Endothelial cell (in vitro differentiated cells): ENCODE measurements at regions not wholly inside any gene's neighbourhood (a gene's known extent, or its start where the extent isn't known, plus 50 kb on each side); places are given as distances from the start of the nearest gene placed in this dataset.
"Not testable (repeated sequence)": the region's sequence is repeated elsewhere in the genome, so short reads cannot be mapped to it uniquely, and the experiment has no call there.

Experiments
- DNase-seq: peaks from one replicate; pipeline ENCODE4 v3.0.0; 2021; ENCODE audit warnings: low spot score
- H3K27ac Mint-ChIP-seq: one replicate; pipeline ENCODE4 v1.8.0; 2021; ENCODE audit warnings: mixed read lengths, inconsistent platforms; ENCODE audit not compliant: unreplicated experiment
- H3K27me3 Mint-ChIP-seq: one replicate; pipeline ENCODE4 v1.8.0; 2021; ENCODE audit warnings: mild to moderate bottlenecking, moderate library complexity, mixed read lengths, inconsistent platforms; ENCODE audit not compliant: unreplicated experiment
- H3K36me3 Mint-ChIP-seq: one replicate; pipeline ENCODE4 v1.8.0; 2021; ENCODE audit warnings: mild to moderate bottlenecking, low read depth, mixed read lengths, inconsistent platforms; ENCODE audit not compliant: unreplicated experiment
- H3K4me1 Mint-ChIP-seq: one replicate; pipeline ENCODE4 v1.8.0; 2021; ENCODE audit warnings: mild to moderate bottlenecking, mixed read lengths, inconsistent platforms; ENCODE audit not compliant: unreplicated experiment
- H3K4me3 Mint-ChIP-seq: one replicate; pipeline ENCODE4 v1.8.0; 2021; ENCODE audit warnings: mild to moderate bottlenecking, mixed read lengths, inconsistent platforms; ENCODE audit not compliant: unreplicated experiment
- H3K9me3 Mint-ChIP-seq: one replicate; pipeline ENCODE4 v1.8.0; 2021; ENCODE audit warnings: mixed read lengths, inconsistent platforms; ENCODE audit not compliant: unreplicated experiment
- TF ChIP-seq, protein P1 (sequence below): fragments of 200-600 bp; sonication (generic); IDR thresholded peaks from one replicate; pipeline ENCODE4 v1.5.0; 2021; ENCODE audit warnings: antibody characterized with exemption; ENCODE audit not compliant: unreplicated experiment

GRCh38 chr13:86591862-86592261, 792.6 kb upstream of the SLITRK6 start:
- H3K36me3 Mint-ChIP-seq: no peaks in the 10 kb centered on the region
- H3K4me3 Mint-ChIP-seq: no peak overlapping the region
- no peaks in the 10 kb centered on the region for H3K4me1 Mint-ChIP-seq
- peaks cover 2% of the 10 kb centered on the region for H3K27me3 Mint-ChIP-seq
- no peak overlapping the region for H3K27ac Mint-ChIP-seq
- TF ChIP-seq, protein P1, sequence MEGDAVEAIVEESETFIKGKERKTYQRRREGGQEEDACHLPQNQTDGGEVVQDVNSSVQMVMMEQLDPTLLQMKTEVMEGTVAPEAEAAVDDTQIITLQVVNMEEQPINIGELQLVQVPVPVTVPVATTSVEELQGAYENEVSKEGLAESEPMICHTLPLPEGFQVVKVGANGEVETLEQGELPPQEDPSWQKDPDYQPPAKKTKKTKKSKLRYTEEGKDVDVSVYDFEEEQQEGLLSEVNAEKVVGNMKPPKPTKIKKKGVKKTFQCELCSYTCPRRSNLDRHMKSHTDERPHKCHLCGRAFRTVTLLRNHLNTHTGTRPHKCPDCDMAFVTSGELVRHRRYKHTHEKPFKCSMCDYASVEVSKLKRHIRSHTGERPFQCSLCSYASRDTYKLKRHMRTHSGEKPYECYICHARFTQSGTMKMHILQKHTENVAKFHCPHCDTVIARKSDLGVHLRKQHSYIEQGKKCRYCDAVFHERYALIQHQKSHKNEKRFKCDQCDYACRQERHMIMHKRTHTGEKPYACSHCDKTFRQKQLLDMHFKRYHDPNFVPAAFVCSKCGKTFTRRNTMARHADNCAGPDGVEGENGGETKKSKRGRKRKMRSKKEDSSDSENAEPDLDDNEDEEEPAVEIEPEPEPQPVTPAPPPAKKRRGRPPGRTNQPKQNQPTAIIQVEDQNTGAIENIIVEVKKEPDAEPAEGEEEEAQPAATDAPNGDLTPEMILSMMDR: no peak
- no peaks in the 10 kb centered on the region for H3K9me3 Mint-ChIP-seq
- DNase-seq: no peak

DNA sequence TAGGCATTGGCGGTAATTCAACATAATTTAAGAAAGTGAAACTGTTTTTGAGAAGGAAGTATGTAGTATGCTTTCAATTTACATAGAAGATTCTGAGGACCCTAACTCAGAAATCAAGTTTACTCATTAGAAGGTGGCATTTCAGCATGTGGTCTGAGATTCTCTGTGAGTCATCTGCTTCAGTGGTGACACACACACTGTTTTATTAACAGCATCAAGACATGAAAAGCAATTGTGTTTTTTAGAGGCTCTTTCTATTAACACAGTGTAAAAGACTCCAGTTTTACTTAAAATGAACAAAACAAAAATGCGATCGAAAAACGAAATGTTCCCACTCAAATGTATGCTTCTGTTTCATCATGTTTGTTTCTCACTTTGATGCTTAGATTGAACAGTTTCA, 802.1 kb upstream of the SLITRK6 start:
- no peaks in the 10 kb centered on the region for H3K9me3 Mint-ChIP-seq
- no peak overlapping the region for H3K4me3 Mint-ChIP-seq
- TF ChIP-seq, protein P1: no peak
- DNase-seq: no peak
- H3K27me3 Mint-ChIP-seq: peaks cover 1% of the 10 kb centered on the region
- no peaks in the 10 kb centered on the region for H3K36me3 Mint-ChIP-seq
- H3K4me1 Mint-ChIP-seq: no peaks in the 10 kb centered on the region
- no peak overlapping the region for H3K27ac Mint-ChIP-seq

DNA sequence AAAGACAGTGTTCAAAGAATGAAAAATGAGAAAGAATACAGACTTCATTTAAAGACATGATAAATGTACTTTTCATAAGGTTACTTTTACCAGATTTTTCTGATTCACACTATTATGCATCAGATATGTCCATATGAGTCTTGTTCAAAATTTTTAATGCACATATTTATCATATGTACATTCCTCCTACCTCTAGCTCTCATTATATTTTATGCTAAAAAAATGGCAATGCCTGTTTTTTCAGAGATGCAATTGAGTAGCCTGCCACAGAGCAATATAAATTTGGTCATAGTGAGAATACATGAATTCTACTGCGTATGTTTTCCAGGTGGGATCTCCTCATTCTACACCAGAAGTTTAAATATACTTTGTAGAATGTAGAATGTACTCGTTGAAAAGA, 807.0 kb upstream of the SLITRK6 start:
- Mint-ChIP-seq H3K36me3 (no peaks in the 10 kb centered on the region), H3K27me3 (peaks cover 1% of the 10 kb centered on the region), H3K4me3 (no peak overlapping the region), H3K4me1 (no peaks in the 10 kb centered on the region), H3K27ac (no peak overlapping the region), H3K9me3 (no peaks in the 10 kb centered on the region)
- no peak for DNase-seq
- TF ChIP-seq, protein P1: no peak

- no peaks in the 10 kb centered on the region for H3K36me3 Mint-ChIP-seq
- TF ChIP-seq, protein P1: no peak
- H3K27ac Mint-ChIP-seq: no peak overlapping the region
- H3K4me1 Mint-ChIP-seq: no peaks in the 10 kb centered on the region
- no peaks in the 10 kb centered on the region for H3K9me3 Mint-ChIP-seq
- no peaks in the 10 kb centered on the region for H3K27me3 Mint-ChIP-seq
- no peak overlapping the region for H3K4me3 Mint-ChIP-seq
- no peak for DNase-seq
Measured at GRCh38 chr13:86608701-86609100, 809.5 kb upstream of the SLITRK6 start.

GRCh38 chr13:86633346-86633745, 834.1 kb upstream of the SLITRK6 start:
- no peaks in the 10 kb centered on the region for H3K36me3 Mint-ChIP-seq
- no peak for DNase-seq
- no peak overlapping the region for H3K27ac Mint-ChIP-seq
- no peak overlapping the region for H3K4me3 Mint-ChIP-seq
- no peaks in the 10 kb centered on the region for H3K27me3 Mint-ChIP-seq
- TF ChIP-seq, protein P1: no peak
- H3K9me3 Mint-ChIP-seq: no peaks in the 10 kb centered on the region
- no peaks in the 10 kb centered on the region for H3K4me1 Mint-ChIP-seq

GRCh38 chr13:86651171-86651570, 852.0 kb upstream of the SLITRK6 start:
- H3K27ac Mint-ChIP-seq: not testable (repeated sequence)

More at GRCh38 chr13:86651171-86651570, 852.0 kb upstream of the SLITRK6 start:
- H3K4me3 Mint-ChIP-seq, DNase-seq, H3K27me3 Mint-ChIP-seq, H3K36me3 Mint-ChIP-seq, H3K4me1 Mint-ChIP-seq, H3K9me3 Mint-ChIP-seq: not testable (repeated sequence)
